H1 (cell line): ENCODE measurements at regions not wholly inside any gene's neighbourhood (a gene's known extent, or its start where the extent isn't known, plus 50 kb on each side); places are given as distances from the start of the nearest gene placed in this dataset.

Experiments used
- SIN3A ChIP-seq, 2 experiments: IDR thresholded peaks in 1 of 2; conservative IDR thresholded peaks in 1 of 2; 2 replicates each; pipeline ENCODE4 v1.6.1; 2011 to 2012; ENCODE audit warnings: low read length in 2 of 2, improper control_type of control experiment in 1 of 2, low read depth in 1 of 2, mild to moderate bottlenecking in 1 of 2
- YY1 ChIP-seq: IDR thresholded peaks from 2 replicates; pipeline ENCODE4 v1.6.1; 2011; ENCODE audit warnings: low read depth, mild to moderate bottlenecking, low read length
- TF ChIP-seq, protein P1 (sequence below), 3 experiments: IDR thresholded peaks; 1 replicate in 2 of 3; 2 replicates in 1 of 3; pipeline versions ENCODE4 v1.5.1 to v1.6.1; 2011; ENCODE audit warnings: low read length in 3 of 3, mild to moderate bottlenecking in 3 of 3, inconsistent platforms in 2 of 3, low read depth in 1 of 3, moderate library complexity in 1 of 3; ENCODE audit not compliant: insufficient read depth in 1 of 3; ENCODE audit errors: control extremely low read depth in 1 of 3

DNA sequence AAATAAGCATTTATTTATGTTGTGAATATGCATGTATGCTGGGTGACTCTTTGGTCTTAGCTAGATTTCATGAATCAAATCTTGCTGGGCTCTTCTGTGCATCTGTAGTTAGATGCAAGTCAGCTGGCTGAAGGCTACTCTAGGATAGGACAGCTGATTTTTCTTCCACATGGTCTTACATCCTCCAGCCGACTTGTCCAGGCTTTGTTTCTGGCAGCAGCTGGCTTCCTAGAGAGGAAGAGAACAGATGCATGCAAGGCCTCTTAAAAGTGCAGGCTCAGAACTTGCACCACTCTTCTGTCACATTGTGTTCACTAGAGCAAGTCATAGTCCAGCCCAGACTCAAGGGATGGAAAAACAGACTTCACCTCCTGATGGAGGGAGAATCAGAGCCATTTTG, 435.4 kb upstream of the STXBP6 start:
- TF ChIP-seq, protein P1, sequence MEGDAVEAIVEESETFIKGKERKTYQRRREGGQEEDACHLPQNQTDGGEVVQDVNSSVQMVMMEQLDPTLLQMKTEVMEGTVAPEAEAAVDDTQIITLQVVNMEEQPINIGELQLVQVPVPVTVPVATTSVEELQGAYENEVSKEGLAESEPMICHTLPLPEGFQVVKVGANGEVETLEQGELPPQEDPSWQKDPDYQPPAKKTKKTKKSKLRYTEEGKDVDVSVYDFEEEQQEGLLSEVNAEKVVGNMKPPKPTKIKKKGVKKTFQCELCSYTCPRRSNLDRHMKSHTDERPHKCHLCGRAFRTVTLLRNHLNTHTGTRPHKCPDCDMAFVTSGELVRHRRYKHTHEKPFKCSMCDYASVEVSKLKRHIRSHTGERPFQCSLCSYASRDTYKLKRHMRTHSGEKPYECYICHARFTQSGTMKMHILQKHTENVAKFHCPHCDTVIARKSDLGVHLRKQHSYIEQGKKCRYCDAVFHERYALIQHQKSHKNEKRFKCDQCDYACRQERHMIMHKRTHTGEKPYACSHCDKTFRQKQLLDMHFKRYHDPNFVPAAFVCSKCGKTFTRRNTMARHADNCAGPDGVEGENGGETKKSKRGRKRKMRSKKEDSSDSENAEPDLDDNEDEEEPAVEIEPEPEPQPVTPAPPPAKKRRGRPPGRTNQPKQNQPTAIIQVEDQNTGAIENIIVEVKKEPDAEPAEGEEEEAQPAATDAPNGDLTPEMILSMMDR (IDR thresholded peaks at IDR 0.05; ENCODE audit: control extremely low read depth in 1 of 3, insufficient read depth in 1 of 3, low read depth in 1 of 3, low read length in 3 of 3), result no peak
- no peak for TF ChIP-seq YY1
- TF ChIP-seq SIN3A (conservative IDR thresholded peaks at IDR 0.05 in 1 of 2, IDR thresholded peaks at IDR 0.05 in 1 of 2; ENCODE audit: low read depth in 1 of 2, low read length in 2 of 2), result no peak
